Kidney (tissue), 13 donors: ENCODE measurements at regions not wholly inside any gene's neighbourhood (a gene's known extent, or its start where the extent isn't known, plus 50 kb on each side); places are given as distances from the start of the nearest gene placed in this dataset.

Experiments used
- DNase-seq, 5 donors: peaks; one replicate each; pipeline ENCODE4 v3.0.0-alpha.2; 2013 to 2020
- FAIRE-seq: peaks from 2 replicates; lab custom pipeline; 2012; peaks lifted over from hg19 to GRCh38; lab: Jason Lieb, UNC
- H3K27ac ChIP-seq, 2 donors: one replicate each; pipeline ENCODE4 v1.7.0; 2013; ENCODE audit warnings: low read depth in 2 of 2, low read length in 2 of 2, inconsistent platforms in 1 of 2
- H3K27me3 ChIP-seq: one replicate; pipeline ENCODE4 v1.7.1; 2013; ENCODE audit warnings: low read length, inconsistent platforms; ENCODE audit not compliant: control insufficient read depth, insufficient read depth
- H3K36me3 ChIP-seq, 3 donors: one replicate each; pipeline versions ENCODE4 v1.7.0 to v1.7.1; 2013; ENCODE audit warnings: low read length in 3 of 3, control low read depth in 1 of 3, inconsistent platforms in 1 of 3; ENCODE audit not compliant: insufficient read depth in 3 of 3, control insufficient read depth in 2 of 3
- H3K4me1 ChIP-seq, 3 donors: one replicate each; pipeline versions ENCODE4 v1.7.0 to v1.7.1; 2013; ENCODE audit warnings: low read length in 3 of 3, inconsistent platforms in 1 of 3, low read depth in 1 of 3; ENCODE audit not compliant: control insufficient read depth in 2 of 3, insufficient read depth in 2 of 3
- H3K4me3 ChIP-seq, 3 donors: one replicate each; pipeline versions ENCODE4 v1.7.0 to v1.8.1; 2013; ENCODE audit warnings: low read length in 3 of 3, control low read depth in 1 of 3, inconsistent platforms in 1 of 3
- H3K9ac ChIP-seq, 3 donors: one replicate each; pipeline versions ENCODE4 v1.7.0 to v1.7.1; 2013; ENCODE audit warnings: low read length in 3 of 3, control low read depth in 1 of 3, inconsistent platforms in 1 of 3
- H3K9me3 ChIP-seq, 3 donors: one replicate each; pipeline versions ENCODE4 v1.7.0 to v1.7.1; 2013; ENCODE audit warnings: low read length in 3 of 3, control low read depth in 1 of 3, inconsistent platforms in 1 of 3; ENCODE audit not compliant: control insufficient read depth in 2 of 3, insufficient read depth in 1 of 3
- intact Hi-C: fragments of 100-400 bp; cut with DNase I; formaldehyde crosslinking; loops from one replicate; pipeline ENCODE4 v1.11.1; 2022
- TF ChIP-seq, protein P1 (sequence below): IDR thresholded peaks from 3 replicates; pipeline ENCODE4 v1.5.1; 2012; ENCODE audit warnings: mild to moderate bottlenecking, moderate library complexity, borderline replicate concordance; ENCODE audit not compliant: insufficient read depth; ENCODE audit errors: extremely low read depth
- donor health status: control.
- donor health status: control.
- donor health status: control.
- donor health status: control.
- donor health status: control.
- donor health status: DM: yes; HTN: yes; CAD: no.
- donor health status: Normal renal cell carcinoma (clear cell type).

DNA sequence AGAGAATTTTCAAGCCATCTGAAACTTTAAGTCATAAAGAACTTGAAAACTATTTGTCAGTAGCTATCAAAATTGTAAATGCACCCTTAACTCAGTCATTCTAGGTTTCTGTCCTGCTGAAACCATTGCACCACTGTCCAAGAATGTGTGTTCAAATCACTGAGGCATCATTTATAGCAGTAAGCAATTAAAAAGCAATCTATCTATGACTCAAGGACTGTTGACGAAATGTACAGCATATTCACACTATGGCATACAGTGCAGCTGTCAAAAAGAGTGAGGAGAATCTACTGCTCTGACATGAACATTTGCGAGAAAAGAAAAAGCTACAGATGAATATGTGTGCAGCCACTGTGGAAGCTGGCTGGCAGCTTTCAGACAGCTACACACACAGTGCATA lies 71.2 kb downstream of the ING1 start:
- FAIRE-seq = no peak
- no peak overlapping the region for H3K9ac ChIP-seq
- H3K4me1 ChIP-seq = no peaks in the 10 kb centered on the region
- H3K4me3 ChIP-seq = no peak overlapping the region
- H3K36me3 ChIP-seq = no peaks in the 10 kb centered on the region
- DNase-seq = no peak
- no peaks in the 10 kb centered on the region for H3K27me3 ChIP-seq
- TF ChIP-seq, protein P1, sequence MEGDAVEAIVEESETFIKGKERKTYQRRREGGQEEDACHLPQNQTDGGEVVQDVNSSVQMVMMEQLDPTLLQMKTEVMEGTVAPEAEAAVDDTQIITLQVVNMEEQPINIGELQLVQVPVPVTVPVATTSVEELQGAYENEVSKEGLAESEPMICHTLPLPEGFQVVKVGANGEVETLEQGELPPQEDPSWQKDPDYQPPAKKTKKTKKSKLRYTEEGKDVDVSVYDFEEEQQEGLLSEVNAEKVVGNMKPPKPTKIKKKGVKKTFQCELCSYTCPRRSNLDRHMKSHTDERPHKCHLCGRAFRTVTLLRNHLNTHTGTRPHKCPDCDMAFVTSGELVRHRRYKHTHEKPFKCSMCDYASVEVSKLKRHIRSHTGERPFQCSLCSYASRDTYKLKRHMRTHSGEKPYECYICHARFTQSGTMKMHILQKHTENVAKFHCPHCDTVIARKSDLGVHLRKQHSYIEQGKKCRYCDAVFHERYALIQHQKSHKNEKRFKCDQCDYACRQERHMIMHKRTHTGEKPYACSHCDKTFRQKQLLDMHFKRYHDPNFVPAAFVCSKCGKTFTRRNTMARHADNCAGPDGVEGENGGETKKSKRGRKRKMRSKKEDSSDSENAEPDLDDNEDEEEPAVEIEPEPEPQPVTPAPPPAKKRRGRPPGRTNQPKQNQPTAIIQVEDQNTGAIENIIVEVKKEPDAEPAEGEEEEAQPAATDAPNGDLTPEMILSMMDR = no peak
- H3K27ac ChIP-seq = no peak overlapping the region
- intact Hi-C loops = no loop called here
- H3K9me3 ChIP-seq = no peaks in the 10 kb centered on the region

DNA sequence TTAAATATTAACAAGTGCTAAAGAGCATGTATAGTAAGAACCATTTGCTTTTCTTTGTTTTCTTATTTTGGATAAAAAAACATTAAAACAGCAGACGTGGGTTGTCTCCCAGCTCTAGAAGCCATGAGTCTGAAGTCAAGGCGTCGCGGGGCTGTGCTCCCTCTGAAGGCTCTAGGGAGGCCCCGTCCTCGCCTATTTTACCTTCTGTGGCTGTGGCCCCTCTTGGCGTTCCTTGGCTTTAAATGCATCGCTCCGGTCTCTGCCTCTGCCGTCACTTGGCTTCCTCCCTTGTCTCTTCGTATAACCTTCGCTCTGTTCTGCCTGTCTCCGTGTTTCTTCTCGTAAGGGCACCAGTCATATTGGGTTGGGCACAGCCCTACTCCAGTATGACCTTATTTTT lies 75.3 kb downstream of the ING1 start:
- Histone ChIP-seq H3K4me1 (no peaks in the 10 kb centered on the region), H3K9me3 (no peaks in the 10 kb centered on the region), H3K4me3 (no peak overlapping the region), H3K27ac (no peak overlapping the region), H3K36me3 (no peaks in the 10 kb centered on the region), H3K27me3 (no peaks in the 10 kb centered on the region), H3K9ac (no peak overlapping the region)
- no peak for FAIRE-seq
- intact Hi-C loops = no loop called here
- DNase-seq = no peak
- TF ChIP-seq, protein P1 = no peak

DNA sequence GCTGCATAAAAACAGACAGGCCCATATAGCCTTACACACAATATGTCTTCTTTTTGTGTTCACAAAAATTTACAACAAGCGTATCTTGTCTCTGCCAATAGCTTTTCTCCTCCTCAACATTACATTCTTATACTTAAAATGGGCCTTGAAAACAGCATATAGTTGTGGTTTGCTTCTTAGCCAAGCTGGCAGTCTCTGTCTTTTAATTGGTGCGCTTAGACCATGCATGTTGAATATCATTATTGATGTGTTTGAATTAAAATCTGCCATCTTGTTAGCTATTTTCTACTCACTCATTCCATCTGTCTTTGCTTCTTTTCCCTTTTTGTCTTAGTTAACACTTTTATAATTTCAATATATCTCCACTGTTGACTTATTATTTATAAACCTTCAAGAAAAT lies 76.4 kb downstream of the ING1 start:
- no peak overlapping the region for H3K4me3 ChIP-seq
- H3K4me1 ChIP-seq = no peaks in the 10 kb centered on the region
- DNase-seq (no peak), FAIRE-seq (no peak)
- no peaks in the 10 kb centered on the region for H3K27me3 ChIP-seq
- H3K9ac ChIP-seq = no peak overlapping the region
- H3K9me3 ChIP-seq = no peaks in the 10 kb centered on the region
- TF ChIP-seq, protein P1 = no peak
- no peaks in the 10 kb centered on the region for H3K36me3 ChIP-seq
- H3K27ac ChIP-seq = no peak overlapping the region
- intact Hi-C loops = loop anchor here (10.0 kb wide), 1 partner anchor 65 kb away; no protein-coding TSS in a partner anchor

DNA sequence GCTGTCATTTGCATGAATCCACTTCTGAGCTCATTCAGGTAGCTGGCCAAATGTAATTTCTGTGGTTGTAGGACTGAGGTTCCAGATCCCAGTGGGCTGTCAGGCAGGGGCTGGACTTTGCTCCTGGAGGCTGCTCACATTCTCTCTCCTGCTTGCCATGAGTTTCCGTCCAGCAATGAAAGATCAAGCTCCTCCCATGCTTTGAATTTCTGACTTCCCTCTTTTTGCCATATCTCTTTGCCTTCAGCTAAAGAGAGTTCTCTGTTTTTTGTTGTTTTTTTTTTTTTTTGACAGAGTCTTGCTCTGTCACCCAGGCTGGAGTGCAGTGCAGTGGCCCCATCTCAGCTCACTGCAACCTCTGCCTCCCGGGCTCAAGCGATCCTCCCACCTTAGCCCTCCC lies 76.9 kb downstream of the ING1 start:
- no peaks in the 10 kb centered on the region for H3K27me3 ChIP-seq
- intact Hi-C loops = loop anchor here (10.0 kb wide), 1 partner anchor 66 kb away; no protein-coding TSS in a partner anchor
- no peak overlapping the region for H3K9ac ChIP-seq
- FAIRE-seq = no peak
- H3K9me3 ChIP-seq = no peaks in the 10 kb centered on the region
- TF ChIP-seq, protein P1 = no peak
- no peak for DNase-seq
- no peaks in the 10 kb centered on the region for H3K4me1 ChIP-seq
- no peaks in the 10 kb centered on the region for H3K36me3 ChIP-seq
- no peak overlapping the region for H3K4me3 ChIP-seq
- H3K27ac ChIP-seq = no peak overlapping the region
